ENCODE measurements at regions not wholly inside any gene's neighbourhood (a gene's known extent, or its start where the extent isn't known, plus 50 kb on each side); places are given as distances from the start of the nearest gene placed in this dataset.
"Not testable (repeated sequence)": the region's sequence is repeated elsewhere in the genome, so short reads cannot be mapped to it uniquely, and the experiment has no call there.

GRCh38 chr7:81887098-81888090 lies 117.5 kb upstream of the HGF start:
- DNase-seq = no peak

DNA sequence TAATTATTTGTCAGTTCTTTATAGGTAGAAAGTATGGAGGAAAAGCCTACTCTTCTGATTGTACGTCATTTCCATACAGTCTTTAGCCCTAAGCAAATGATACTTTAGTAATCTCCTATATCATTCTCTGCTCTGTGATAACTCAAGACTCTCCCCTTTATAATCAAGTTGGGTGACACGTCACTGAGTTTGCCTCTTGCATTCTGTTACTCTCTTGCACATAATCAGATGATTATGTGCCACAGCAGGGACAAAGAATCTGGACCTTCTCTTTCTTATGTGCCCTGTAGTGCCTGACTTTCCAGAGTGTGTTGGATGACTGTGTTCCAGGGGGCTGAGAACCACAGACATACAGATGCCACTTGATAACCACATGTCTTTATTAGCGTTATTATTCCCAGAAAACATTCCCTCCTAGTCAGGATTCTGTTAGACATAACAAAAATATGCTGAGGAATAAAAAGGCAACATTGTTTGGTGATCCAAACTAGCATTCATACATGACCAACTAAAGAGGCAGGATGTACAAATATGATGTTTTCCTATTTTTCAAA lies 116.4 kb upstream of the HGF start:
- DNase-seq = no peak

DNA sequence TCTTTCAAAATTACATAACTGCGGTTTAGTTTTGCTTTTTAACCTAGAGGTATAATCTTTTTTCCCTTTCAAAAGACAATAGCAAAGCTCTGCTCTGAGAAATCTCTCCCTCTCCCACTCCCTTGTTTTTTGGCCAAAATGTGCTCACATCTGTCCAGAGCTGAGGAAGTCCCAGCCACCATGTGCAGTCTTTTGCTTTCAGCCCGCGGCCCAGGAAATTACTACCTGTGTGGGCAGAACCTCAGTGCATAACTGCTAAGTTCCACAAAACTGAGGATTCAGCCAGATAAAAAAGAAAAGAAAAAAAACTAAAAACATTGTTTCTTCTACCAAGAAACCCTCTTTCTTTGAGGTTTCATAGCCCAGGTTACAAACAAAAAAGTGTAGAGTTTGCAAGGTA lies 115.0 kb upstream of the HGF start:
- no peak for DNase-seq

GRCh38 chr7:81883801-81884393 lies 114.0 kb upstream of the HGF start:
- DNase-seq = no peak

- no peak for DNase-seq
These were observed 112.2 kb upstream of the HGF start for GRCh38 chr7:81882086-81882485.

GRCh38 chr7:81877890-81878289 lies 108.0 kb upstream of the HGF start:
- no peak for DNase-seq

- no peak for DNase-seq
These were observed 103.7 kb upstream of the HGF start for GRCh38 chr7:81873559-81873958.

- no peak for DNase-seq
These were observed 101.9 kb upstream of the HGF start for GRCh38 chr7:81871606-81872265.

DNA sequence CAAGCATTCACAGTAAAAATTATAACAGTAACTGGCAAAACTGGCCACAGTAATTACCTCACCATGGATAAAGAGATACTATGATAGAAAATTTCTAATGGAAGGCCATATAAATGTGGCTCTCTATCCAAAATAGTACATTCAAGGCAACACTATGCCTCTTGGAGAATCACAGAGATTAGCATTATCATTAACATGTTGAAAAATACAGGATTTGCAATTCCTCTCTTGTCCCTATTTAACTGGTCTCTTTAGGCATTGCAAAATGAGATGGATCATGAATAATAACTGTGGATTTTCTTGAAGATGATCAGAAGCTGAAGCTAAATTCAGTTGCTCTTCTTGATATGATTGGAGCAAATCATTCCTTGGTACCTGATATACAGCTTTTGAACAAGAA lies 100.8 kb upstream of the HGF start:
- DNase-seq = no peak

GRCh38 chr7:81869670-81870069 lies 99.8 kb upstream of the HGF start:
- DNase-seq = no peak

DNA sequence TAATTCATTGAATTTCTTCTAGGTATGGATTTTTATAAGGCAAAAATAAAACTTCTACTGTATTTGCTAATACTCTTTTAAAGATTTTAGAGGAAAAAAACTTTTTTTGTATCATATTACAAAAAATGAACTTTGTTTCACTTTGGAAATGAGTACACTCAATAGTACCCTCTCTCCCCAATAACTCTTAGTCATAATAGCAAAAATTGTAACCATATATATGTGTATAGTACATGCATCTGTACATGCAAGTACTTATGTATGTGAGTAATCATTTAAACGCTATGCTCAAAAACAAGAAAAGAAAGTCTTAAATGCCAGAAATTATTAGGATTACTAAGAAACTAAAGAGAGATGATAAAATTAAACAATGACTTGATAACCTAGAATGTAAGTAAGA lies 95.9 kb upstream of the HGF start:
- DNase-seq = no peak

GRCh38 chr7:81859433-81859832 lies 89.6 kb upstream of the HGF start:
- no peak for DNase-seq

- not testable (repeated sequence) for DNase-seq
These were observed 89.0 kb upstream of the HGF start for GRCh38 chr7:81858820-81859219.

- no peak for DNase-seq
These were observed 87.5 kb upstream of the HGF start for GRCh38 chr7:81857385-81857784.

DNA sequence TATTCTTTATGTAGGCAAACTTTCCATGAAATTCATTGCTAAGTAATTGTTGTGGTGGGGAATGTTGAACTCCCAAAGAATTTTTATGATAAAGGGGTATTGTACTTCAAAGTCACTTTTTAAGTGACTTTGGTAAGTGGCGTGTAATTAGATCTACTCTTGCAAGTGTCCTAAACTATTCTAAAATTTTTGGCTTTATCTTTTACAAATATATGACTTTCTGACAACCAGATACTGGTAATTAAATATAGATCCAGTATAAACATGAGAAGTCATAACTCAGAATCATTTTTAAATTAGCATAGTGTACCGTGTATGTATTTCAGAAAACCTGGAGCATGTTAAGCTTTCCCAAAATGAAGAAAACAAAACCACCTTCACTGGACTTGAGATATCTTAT lies 84.7 kb upstream of the HGF start:
- no peak for DNase-seq

DNA sequence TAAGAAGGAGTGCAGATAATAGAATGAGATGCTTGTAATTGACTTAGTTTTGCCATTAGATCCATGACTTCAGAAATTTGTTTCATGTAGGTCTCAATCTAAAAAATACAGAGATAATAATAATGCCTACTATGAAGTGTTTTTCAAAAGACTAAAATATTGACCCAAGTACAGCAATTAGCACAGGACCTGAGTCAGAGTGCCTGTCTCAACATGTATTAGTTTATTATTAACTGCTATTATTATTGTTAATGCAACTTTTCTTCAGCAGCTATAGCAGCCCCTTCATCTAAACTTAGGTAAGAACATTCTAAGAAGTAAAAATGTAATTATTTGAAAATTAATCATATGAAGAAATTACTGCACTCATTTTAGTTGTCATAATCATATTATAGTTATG lies 82.9 kb upstream of the HGF start:
- no peak for DNase-seq

DNA sequence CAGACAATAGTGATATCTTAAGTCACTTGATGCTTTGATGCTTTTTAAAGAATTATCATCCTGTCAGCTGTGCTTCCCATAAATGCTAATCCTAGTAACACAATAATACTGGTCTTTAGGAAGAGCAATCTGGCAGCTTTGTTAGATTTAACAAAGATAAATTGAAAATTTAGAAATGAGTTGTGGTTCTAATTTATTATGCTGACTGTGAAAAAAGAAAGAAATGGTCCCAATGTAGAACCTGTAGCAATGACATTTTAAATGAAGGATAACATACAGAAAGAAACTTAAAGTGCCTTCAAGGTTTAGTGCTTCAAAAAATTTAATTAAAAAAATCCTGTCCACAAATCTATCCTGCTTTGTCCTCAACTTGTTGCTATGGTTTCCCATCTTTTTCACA lies 81.6 kb upstream of the HGF start:
- no peak for DNase-seq

DNA sequence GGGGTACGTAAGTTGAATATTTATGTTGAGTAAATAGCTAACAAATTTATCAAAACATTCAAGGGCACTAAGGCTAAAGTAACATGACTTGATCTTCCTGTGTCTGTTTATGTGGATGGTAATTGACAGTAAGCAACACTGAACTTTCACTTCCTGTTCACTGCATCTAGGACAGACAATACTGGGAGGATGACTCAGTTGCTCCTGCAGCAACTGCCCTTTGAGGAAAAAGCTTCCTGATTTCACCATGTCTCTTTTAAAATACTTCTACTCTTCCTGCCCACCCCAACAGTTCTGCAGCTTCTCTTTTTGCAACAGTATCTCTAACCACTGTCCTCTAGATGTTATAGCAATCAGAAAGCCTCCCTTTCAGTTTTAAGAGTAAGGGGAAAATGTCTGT lies 76.6 kb upstream of the HGF start:
- DNase-seq = no peak

DNA sequence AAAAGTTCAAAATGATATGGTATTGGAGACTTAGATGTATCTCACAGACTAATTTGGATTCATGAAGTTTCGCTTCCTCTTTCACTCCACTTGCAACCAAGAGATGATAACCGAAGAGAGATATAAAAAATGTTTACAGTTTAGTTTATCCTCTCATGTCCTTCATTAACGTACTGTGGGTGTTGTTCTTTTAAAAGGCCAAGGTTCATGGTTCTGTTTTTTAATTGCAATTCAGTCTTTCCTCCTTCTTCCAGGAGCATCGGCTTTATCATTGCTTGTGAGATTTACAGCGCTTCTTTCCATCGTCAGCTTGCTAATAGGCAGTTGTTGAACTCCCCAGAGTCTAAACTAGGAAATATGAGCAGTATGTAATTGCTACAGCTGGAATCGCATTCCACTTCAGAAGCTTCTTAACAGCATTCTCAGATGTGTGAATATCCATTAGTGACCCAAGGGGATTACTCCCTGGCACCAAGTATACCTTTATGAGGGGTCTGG lies 75.9 kb upstream of the HGF start:
- DNase-seq = peak; percentile 16

DNA sequence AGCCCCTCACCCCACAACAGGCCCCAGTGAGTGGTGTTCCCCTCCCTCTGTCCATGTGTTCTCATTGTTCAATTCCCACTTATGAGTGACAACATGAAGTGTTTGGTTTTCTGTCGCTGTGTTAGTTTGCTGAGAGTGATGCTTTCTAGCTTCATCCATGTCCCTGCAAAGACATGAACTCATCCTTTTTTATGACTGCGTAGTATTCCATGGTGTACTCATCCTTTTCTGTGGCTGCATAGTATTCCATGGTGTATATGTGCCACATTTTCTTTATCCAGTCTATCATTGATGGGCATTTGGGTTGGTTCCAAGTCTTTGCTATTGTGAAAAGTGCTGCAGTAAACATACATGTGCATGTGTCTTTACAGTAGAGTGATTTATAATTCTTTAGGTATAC lies 73.8 kb upstream of the HGF start:
- DNase-seq = not testable (repeated sequence)

- no peak for DNase-seq
These were observed 72.5 kb upstream of the HGF start for GRCh38 chr7:81842361-81842760.

DNA sequence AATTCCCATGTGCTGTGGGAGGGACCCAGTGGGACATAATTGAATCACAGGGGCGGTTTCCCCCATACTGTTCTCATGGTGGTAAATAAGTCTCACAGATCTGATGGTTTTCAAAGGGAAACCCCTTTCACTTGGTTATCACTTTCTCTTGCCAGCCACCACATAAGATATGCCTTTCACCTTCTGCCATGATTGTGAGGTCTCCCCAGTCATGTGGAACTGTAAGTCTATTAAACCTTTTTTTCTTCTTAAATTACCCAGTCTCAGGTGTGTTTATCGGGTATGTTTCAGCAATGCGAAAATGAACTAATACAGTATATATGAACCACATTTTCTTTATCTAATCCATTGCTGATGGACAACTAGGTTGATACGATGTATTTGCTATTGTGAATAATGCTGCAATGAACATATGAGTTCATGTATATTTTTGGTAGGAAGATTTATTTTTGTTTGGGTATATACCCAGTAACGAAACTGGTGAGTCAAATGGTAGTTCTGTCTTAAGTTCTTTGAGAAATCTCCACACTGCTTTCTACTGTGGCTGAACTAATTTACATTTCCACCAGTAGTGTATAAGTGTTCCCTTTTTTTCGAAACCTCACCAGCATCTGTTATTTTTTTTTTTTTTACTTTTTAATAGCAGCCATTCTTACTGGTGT lies 70.0 kb upstream of the HGF start:
- DNase-seq = no peak

GRCh38 chr7:81833401-81833800 lies 63.6 kb upstream of the HGF start:
- no peak for DNase-seq

Data from left hindlimb (tissue), 1 donor.